PC-9 (cell line): ENCODE measurements at regions not wholly inside any gene's neighbourhood (a gene's known extent, or its start where the extent isn't known, plus 50 kb on each side); places are given as distances from the start of the nearest gene placed in this dataset.

ENCODE experiments used
- EZH2 ChIP-seq: fragments of 200-600 bp; sonication (generic); IDR thresholded peaks from 2 replicates; pipeline ENCODE4 v1.8.0; 2017; ENCODE audit warnings: antibody characterized with exemption, low read depth
- TF ChIP-seq, protein P1 (sequence below): fragments of 200-600 bp; sonication (generic); conservative IDR thresholded peaks from 2 replicates; pipeline ENCODE4 v1.6.1; 2017; ENCODE audit warnings: mixed run types, antibody characterized with exemption, mild to moderate bottlenecking, moderate library complexity

DNA sequence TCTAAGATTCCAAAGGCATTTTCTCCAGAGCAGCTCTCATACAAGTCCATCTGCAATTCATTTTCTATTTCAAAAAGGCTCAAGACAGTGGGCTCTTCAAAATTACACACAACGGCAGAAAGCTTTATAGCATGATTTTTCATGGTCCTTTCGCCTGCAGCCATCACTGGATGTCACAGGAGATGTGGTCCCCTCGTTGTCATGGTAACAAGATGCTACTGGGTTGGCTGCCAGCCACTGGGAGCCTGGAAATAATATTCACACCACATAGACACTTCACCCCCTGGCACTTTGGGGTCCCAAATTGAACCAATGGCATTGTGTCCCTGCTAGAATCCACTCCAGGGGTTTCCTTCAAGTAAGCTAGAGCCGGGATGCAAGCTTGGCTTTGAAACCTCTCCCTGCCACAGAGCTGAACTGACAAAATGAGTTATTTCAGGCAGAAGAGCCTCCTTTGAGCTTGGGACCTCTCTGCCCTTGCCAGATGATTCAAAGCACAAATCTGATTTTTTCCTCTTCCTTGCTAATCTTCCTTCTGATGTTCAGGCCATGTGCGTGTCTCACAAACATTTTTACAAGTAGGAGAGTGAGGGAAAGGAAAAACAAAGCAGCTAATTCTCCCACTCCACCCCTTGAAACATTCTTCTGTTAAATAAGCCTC lies 512.6 kb upstream of the ADAMTS9 start:
- TF ChIP-seq EZH2, result no peak
- TF ChIP-seq, protein P1, sequence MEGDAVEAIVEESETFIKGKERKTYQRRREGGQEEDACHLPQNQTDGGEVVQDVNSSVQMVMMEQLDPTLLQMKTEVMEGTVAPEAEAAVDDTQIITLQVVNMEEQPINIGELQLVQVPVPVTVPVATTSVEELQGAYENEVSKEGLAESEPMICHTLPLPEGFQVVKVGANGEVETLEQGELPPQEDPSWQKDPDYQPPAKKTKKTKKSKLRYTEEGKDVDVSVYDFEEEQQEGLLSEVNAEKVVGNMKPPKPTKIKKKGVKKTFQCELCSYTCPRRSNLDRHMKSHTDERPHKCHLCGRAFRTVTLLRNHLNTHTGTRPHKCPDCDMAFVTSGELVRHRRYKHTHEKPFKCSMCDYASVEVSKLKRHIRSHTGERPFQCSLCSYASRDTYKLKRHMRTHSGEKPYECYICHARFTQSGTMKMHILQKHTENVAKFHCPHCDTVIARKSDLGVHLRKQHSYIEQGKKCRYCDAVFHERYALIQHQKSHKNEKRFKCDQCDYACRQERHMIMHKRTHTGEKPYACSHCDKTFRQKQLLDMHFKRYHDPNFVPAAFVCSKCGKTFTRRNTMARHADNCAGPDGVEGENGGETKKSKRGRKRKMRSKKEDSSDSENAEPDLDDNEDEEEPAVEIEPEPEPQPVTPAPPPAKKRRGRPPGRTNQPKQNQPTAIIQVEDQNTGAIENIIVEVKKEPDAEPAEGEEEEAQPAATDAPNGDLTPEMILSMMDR, result no peak
